A549 (cell line): ENCODE measurements at regions not wholly inside any gene's neighbourhood (a gene's known extent, or its start where the extent isn't known, plus 50 kb on each side); places are given as distances from the start of the nearest gene placed in this dataset.

Source experiments
- CBX2 ChIP-seq: fragments of 200-600 bp; sonication (generic); IDR thresholded peaks from 2 replicates; pipeline ENCODE4 v1.6.1; 2016; ENCODE audit warnings: low read depth, mild to moderate bottlenecking, borderline replicate concordance
- CBX8 ChIP-seq: fragments of 200-600 bp; sonication (generic); IDR thresholded peaks from 2 replicates; pipeline ENCODE4 v1.6.1; 2016
- CEBPB ChIP-seq, 2 experiments: fragments of >200 bp in 1 of 2; sonication (Bioruptor Twin) in 1 of 2; formaldehyde crosslinking in 1 of 2; IDR thresholded peaks; 2 replicates each; pipeline ENCODE4 v1.6.1; 2012 to 2016
- CHD2 ChIP-seq: fragments of 150-350 bp; IDR thresholded peaks from 2 replicates; pipeline ENCODE4 v1.6.1; 2014; ENCODE audit warnings: low read length; ENCODE audit not compliant: partially characterized antibody
- FOSL2 ChIP-seq, 2 experiments: fragments of 450-650 bp in 1 of 2; fragments of >200 bp in 1 of 2; sonication (Bioruptor Twin) in 1 of 2; formaldehyde crosslinking; IDR thresholded peaks; 2 replicates each; pipeline versions ENCODE4 v1.5.0 to v1.6.1; 2016 to 2020; ENCODE audit warnings: mild to moderate bottlenecking in 1 of 2, moderate library complexity in 1 of 2
- HDAC2 ChIP-seq: fragments of 200-600 bp; sonication (generic); IDR thresholded peaks from 2 replicates; pipeline ENCODE4 v1.6.1; 2016
- MAX ChIP-seq: IDR thresholded peaks from 2 replicates; pipeline ENCODE4 v1.6.1; 2012
- REST ChIP-seq: fragments of 200-600 bp; sonication (generic); IDR thresholded peaks from 2 replicates; pipeline ENCODE4 v1.6.1; 2016; ENCODE audit warnings: antibody characterized with exemption, mild to moderate bottlenecking, moderate library complexity
- ZNF302 ChIP-seq: fragments of 250-450 bp; sonication (Bioruptor Pico); IDR thresholded peaks from 2 replicates; pipeline ENCODE4 v1.9.0; 2021; ENCODE audit warnings: inconsistent platforms, mild to moderate bottlenecking, moderate library complexity
- TF ChIP-seq, protein P1 (sequence below): fragments of >200 bp; sonication (Bioruptor Twin); formaldehyde crosslinking; IDR thresholded peaks from 3 replicates; pipeline ENCODE4 v1.5.1; 2016

DNA sequence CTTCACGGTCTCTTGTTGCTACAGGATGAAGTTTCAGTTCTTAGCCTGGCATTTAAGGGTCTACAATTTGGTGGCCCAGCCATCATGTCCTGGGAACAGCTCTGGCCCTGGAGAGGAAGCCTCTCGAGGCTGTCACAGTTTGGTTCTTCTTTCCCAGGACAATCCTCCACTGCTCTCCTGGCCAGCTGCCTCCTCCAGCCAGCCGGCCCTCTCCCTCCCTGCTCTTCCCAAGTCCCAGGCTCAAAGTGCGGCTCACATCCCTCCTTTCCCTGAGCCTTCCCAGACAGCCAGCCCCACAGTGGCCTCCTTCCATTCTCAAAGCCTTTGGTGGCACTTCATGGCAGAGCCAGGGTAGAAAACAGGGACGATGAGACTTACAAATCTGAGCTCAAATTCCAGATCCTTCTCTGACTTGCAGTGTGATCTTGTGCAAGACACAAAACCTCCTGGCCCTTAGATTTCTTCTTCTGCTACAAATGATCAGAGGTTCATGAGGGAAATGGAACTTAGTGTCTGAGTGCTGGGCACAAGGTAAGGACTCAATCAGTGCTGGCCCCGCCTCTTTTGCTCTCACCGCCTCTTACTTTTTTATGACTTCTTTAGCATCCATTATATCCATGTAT lies 223.8 kb upstream of the ECI2 start:
- TF ChIP-seq, protein P1, sequence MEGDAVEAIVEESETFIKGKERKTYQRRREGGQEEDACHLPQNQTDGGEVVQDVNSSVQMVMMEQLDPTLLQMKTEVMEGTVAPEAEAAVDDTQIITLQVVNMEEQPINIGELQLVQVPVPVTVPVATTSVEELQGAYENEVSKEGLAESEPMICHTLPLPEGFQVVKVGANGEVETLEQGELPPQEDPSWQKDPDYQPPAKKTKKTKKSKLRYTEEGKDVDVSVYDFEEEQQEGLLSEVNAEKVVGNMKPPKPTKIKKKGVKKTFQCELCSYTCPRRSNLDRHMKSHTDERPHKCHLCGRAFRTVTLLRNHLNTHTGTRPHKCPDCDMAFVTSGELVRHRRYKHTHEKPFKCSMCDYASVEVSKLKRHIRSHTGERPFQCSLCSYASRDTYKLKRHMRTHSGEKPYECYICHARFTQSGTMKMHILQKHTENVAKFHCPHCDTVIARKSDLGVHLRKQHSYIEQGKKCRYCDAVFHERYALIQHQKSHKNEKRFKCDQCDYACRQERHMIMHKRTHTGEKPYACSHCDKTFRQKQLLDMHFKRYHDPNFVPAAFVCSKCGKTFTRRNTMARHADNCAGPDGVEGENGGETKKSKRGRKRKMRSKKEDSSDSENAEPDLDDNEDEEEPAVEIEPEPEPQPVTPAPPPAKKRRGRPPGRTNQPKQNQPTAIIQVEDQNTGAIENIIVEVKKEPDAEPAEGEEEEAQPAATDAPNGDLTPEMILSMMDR, result no peak
- TF ChIP-seq CEBPB (IDR thresholded peaks at IDR 0.05) (no peak), CBX8 (no peak), CBX2 (no peak), CHD2 (no peak), FOSL2 (IDR thresholded peaks at IDR 0.05) (no peak), FOSL2 (CRISPR knock-in tag; IDR thresholded peaks at IDR 0.05) (no peak), REST (no peak), HDAC2 (no peak), MAX (no peak), ZNF302 (no peak)
